NCI-H2196 treated with DMSO at 0.1 percent for 48 hours (cell line): ENCODE measurements at regions not wholly inside any gene's neighbourhood (a gene's known extent, or its start where the extent isn't known, plus 50 kb on each side); places are given as distances from the start of the nearest gene placed in this dataset.

Source experiments
- DNase-seq: peaks from one replicate; lab custom pipeline; 2025; ENCODE audit not compliant: unreplicated experiment; lab: John Stamatoyannopoulos, UW

DNA sequence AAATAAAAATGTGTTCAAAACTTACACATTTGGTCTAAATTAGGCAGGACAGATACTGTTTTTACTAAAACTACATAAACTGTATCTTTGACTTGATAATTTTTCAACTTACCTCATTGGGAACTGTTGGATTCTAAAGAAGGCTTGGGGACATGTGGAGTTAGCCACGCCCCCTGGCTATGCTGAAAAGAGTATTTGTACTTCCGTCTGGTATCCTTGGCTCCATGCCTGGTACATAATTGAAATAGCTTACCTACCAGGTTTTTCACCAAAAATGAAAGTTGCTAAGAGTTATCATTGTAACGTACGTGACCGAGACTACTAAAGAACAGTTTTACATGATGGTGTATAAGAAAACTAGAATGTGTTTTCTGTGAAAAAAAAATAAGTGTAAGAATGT lies 604.8 kb upstream of the IGFBP3 start:
- DNase-seq = no peak

DNA sequence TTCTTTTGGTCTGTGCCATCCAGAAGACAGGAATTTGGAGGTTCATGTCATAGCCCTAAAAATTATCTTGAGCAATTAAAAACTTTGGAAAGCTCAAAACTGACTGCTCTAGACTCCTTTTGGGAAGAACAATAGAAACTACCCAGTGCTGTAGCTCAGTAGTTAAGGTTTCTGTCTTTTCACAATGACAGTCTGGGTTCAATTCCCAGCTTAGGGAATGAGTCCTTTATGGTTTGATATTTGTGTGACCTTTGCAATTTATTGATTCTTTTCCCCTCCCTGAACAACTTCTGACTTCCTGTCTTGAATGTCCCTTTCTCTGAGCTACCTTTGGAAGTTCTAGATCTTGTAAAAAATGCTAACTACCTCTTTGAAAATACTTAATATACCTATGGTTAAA lies 603.3 kb upstream of the IGFBP3 start:
- no peak for DNase-seq

DNA sequence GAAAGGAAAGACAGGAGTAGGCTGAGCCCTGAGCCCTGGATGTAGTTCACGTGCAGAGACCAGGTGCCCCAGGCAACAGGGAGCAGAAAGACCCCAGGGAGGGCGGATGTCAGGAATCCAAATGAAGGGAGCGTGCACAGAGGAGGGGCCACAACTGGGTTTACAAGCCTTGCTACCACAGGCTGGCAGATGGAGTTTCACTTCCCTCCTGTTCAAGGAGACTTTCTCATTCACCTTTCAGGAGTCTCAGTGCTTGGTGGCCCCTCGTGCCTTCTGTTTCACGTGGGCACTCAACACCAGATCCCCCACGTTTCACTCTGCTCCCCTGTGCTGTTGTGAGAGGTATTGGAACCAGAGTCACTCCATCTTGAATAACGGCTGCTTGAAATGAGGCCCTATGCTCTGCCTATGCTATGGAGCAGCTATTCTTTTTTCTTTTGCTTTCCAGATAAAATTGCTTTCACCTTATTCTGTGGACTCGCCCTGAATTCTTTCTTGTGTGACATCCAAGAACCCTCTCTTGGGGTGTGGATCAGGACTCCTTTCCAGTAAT lies 601.4 kb upstream of the IGFBP3 start:
- no peak for DNase-seq

DNA sequence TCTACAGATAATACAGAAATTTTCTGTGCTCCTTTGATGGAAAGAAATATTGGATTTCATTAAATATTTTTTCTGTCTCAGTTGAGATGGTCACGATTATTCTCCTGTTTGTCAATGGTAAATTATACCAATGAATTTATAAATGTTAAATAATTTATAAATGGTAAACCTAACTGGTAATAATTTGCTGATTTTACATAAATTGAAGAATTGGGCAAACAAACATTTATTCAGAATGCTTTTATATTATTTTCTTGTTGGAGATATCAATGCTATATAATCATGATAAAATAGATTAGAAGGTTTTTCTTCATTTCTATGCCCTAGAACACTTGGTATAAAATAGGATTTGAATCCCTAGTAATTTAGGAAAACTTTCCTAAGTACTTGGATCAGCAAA lies 597.6 kb upstream of the IGFBP3 start:
- no peak for DNase-seq

DNA sequence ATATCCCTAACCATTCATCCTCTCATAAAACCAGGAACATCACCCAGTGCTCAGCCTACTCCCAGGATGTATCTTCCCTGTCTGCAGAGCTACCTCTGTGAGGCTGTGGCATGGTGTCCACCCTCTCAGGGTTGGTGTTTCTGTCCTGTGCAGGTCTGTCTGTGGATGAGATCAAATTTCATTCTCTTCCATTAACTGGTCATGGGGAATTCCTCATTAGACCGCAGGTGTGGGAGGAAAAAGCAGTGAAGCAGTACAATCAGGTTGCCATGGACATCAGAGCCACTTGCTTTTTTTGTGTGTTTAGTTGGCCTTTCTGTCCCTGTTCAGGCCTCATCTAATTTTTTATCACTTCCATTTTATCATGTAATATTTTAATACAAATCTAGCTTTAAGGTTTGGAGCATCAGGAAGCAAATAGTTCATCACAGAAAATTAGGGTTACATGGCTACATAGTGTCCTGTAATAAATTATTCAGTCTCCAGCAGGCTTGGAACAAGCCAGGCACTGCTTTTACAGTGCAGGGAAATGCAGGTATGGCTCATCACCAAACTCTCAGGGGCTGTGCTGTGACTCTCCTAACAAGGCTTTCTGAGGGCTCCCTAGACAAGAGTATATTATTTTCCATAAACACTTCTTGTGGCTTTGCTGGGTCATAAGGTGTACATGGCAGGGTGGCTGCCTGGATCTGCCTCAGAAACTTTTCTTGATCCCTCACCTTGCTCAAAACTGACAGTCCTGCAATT lies 594.9 kb upstream of the IGFBP3 start:
- DNase-seq = no peak

DNA sequence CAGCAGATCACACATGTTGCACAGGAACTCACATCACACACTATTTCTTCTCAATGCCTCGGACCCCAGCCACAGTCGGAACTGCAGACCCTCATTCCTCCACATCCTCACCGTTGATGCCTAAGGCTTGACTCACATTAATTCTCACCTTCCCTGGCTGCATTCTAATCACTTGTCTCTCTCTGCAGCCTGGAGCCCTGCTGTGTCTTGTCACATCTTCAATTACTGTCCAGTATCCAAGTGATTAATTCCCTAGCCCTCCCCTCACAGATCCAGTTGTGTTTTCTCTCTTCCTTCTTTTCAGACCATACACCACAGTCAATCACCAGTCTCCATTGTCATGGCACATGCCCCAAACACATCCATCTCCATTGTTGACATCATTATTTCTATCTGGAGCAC lies 592.4 kb upstream of the IGFBP3 start:
- no peak for DNase-seq

DNA sequence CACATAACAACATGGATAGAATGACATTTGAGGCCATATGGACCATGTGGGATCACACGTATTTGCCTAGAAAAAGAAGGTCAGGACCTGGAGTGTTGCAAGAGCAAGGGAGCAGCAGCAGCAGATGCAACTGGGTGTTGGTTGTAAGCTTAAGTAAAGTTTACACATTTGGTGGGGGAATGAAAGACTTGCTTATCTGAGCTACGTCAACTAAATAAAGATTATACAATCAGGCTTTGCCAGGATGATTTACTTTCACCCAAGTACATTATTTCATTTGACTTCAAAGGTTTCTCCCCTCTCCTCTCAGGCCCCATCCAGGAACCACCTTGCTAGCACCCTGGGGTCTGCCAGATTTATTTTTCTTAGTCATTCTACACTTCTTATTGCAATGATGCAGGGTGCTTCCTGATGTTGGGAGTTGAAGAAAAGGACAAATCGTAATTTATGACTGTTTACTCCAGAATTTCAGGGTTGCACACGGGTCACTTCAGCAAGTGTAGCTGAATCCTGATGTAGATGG lies 591.9 kb upstream of the IGFBP3 start:
- no peak for DNase-seq

DNA sequence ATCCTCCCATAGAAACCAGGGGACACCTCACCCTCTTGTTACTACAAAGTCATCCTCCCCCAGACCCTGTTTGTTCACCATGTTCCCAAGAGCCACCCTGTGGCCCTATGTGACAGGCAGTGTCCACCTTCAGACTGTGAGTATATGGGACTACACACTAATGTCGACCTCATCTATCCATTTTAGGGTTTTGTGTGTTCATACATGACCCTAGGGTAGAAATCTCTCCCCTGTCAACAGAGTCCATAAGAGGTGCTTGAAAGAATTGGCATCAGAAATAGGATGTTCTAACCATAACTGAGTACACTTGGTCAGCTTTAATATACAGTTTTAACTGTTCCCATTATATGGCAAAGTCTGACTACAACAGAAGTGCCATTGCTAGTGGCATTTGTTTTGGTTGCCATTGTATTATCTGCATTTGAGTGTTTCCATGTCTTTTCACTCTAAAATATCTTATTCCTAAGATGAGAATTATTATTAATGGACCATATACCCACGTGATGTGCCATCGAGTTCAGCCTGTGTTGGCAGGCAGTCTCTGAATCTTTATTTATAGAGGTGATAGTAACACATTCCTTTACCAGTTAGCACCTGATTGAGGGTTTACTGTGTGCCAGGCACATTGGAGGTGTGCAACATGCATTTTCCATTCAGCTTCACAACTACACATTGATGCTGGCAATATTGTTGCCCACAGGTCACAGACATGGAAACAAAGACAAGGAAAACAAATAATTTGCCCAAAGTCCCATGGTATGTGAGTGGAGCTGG lies 590.6 kb upstream of the IGFBP3 start:
- DNase-seq = no peak

DNA sequence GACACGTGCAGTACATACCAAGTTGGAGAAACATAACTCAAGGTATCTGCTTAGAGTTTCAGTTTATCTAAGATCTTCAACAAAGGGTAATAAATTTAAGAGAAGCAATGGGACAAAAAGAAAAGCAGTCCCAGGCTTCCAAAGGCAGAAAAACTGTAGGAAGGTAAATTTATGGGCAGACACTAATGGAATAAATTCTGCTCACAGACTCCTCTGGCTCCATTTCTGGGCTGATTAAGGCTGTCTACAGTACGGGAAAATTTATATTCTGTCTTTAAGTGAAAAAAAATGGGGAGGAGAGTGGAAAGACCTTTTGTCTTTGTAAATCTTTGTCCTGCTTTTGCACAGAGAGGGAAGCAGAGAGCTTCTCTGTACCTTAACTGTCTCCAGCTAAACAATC lies 587.5 kb upstream of the IGFBP3 start:
- DNase-seq = no peak

DNA sequence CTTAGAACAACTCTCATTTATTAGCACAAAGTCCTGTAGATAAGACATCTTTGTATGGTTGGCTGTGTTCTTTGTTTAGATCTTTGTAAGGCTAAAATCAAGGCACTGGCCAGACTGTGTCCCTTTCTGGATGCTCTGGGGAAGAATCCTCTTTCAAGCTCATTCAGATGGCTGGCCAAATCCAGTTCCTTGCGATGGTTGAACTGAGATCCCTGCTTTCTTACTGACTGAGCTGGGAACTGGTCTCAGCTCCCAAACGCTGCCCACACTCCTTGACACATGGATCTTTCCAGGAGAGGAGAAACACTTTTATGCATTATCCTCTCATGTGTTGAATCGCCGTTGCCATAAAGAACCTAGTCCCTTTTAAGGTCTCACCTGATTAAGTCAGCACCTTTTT lies 586.5 kb upstream of the IGFBP3 start:
- no peak for DNase-seq

DNA sequence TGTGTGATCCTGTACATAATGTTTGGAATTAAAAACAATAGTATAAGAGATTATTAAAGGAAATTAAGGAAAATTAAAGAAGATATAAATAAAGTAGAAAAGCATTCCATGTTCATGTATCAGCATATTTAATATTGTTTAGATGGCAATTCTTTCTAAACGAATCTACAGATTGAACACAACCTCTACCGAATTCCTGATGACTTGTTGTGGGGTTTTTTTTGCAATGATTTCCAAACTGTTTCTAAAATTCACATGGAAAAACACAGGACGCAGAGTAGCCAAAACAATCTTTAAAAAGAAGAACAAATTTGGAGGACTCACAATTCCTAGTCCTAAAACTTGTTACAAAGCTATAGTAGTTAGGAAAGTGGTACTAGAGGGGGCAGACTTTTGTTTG lies 573.4 kb upstream of the IGFBP3 start:
- DNase-seq = no peak

DNA sequence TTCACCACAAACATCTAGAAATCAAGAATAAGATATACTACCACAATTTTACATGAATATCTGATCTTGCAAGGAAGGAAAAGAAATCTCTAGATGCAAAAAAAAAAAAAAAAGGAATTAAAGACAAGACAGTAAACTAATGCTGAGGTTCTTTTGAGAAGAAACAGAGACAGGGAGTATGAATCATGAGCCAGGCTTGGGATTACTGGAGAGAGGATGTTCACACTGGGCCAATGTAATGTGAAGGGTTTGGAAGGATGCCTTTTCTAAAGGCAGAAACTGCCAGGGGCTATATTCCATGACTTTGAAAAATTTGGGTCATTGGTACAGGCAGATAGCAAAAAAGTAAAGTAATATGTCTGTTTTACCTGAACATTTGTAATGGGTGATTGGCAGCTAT lies 573.0 kb upstream of the IGFBP3 start:
- no peak for DNase-seq

DNA sequence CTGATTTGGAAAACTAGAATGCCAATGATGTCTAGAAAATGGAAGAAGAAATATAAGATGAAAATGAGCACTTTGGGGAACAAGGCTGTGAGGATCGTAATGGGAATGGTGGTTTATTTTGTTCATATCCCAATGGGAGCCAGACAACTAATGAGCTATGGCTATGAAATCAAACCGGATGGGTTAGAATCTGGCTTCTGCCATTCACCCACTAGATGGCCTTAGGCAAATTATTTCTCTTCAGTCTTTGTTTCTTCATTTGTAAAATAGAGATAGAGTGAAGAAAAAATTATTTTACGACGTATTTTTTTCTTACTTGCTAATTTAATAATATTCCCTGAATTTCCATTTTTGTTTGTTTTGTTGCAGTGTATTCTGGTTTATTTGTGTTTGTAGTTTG lies 572.1 kb upstream of the IGFBP3 start:
- no peak for DNase-seq

DNA sequence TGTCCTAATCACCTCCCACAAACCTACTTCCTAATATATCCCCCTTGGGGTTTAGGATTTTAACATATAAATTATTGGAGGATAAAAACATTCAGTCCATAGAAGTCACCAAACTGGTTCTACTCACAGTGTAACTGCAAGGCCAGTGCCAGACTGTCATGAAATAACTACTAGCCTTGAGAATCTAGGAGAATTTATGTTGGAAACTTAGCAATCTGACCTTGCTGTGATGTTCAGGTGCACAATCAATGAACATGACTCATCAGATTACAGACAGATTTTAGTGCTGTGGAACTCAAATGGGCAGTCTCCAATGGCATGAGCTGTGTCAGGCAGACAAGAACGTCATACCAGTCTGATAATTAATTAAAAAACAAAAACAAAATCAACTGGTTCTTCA lies 571.4 kb upstream of the IGFBP3 start:
- no peak for DNase-seq

DNA sequence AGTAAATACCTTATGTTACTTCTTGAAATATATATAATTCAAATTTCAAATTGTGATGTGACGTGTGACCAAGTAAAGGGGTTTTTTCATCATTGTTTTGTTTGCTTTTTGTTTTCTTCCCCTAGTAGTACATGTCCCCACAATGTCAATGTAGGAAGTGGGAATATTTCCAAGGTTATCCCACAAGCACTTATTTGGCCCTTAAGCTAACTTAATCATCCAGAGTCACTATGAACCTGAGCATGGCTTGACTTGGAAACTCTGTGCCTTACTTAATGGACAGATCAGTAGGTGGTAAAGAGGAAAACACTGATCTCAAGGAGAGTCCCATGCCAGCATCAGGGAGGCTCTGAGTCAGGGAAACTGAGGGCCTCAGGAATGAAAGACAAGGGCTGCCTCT lies 569.3 kb upstream of the IGFBP3 start:
- no peak for DNase-seq

DNA sequence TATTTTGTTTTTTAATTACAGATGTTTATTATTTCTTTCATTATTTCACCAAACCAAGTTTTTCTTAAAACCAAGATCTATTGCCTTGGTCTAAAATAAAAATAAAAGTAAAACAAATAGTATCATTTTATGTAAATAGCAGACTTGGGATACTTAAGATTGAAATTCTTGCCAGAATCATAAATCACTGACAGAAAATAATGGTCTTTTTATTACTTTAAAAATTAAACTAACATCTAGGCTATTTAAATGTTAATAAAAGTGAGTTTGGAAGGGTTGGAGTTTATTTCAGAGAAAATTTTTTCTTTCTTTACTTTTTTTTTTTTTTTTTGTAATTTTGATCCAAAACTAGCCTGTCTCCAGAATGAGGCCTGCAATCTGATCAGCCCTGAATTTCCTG lies 568.0 kb upstream of the IGFBP3 start:
- no peak for DNase-seq

DNA sequence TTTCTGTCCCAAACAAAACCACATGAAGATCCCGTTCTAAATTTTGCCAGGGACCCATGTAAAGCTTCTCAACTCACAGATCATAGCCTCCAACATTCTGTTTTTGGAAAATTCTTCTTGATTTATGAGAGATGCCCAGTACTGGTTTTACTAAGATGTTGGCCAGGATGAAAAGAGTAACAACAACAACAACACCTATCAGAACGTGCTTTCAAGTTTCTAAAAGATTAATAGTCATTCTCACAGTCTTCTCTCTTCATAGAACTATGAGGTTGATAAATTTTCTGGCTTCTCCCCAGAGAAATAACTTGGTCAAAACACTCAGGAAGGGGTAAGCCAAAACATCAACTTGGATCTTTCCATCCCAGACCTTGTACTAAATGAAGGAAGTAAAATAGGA lies 567.5 kb upstream of the IGFBP3 start:
- DNase-seq = no peak

DNA sequence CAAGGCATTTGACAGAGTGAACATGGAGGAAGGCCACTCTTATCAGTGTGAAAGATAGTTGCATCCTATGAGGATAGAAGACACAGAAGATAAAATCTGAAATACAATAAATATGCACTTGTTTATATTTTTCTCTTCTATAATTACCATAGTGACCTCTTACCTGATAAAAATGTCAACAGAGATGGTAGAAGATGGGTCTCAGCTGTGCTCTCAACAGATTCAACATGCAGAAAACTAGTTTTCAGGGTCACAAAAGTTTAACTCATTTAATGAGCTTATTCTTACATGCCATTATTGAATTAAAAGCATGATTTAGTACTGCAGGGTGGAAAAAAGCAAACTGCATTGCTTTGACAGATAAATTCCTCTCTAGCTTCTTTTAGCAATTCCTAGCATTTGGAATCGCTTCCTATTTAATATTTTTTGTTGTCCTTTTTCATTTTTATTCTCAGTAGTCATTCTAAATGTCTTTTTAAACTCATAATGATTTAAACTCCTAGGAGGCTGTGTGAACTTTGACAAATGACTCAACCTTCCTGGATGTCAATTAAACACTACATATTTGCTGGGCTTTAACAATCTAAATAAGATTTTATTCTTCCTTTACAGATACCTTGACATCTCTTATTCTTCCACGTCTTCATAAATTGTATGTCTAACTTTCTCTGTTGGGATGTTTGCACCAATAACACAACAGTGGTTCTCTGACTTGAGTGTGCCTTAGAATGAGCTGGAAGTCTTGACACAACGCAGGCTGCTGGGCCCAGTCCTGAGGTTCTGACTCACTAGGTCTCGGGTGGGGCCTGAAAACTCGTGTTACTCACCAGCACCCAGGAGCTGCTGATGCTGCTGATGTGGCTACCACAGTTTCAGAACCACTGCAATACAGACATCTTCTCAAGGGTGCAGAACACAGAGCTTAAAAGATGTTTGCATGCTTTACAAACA lies 565.5 kb upstream of the IGFBP3 start:
- no peak for DNase-seq

DNA sequence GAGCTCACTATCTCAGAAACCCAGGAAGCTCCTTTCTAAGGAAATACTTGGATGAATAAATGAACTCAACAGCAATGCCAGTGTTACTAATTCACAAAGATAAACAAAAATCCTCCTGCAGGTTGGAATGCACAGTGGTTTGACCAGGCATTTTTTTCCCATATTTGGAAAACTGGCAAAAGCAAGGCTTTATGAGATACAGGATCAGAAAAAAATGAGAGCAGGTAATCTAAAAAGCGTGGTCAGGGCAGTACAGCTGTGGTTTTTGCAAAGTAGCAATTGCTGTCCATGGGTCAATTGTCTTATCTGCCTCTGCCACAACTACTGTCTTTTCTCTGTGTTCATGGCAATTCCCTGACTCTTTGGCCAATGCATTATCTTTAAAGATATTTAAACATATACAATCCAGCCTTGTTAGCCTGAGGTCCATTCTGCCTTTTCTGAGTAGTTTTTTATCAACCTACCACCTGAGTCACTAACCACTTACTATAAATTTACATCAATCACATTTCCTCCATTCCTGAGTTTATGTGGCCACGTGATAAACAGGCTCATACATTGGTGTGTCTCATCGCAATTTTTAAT lies 564.5 kb upstream of the IGFBP3 start:
- no peak for DNase-seq

DNA sequence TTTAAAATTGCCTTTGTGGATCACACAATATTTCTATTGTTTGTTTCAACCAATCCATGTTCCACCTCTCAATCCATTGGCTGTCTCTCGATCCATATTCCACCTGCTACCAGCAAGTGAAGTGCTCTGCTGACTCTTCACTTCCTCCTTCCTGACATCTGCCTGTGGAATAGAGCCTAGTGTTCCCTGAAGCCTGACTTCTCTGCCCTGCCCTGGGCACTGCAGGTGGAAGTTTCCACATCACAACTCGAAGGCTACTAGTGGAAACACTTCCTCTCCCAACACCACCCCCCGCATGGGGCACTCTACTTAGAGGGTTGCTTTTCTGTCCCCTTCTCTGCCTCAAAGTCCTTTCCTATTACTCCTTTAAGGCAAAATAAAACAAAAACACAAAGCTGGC lies 563.8 kb upstream of the IGFBP3 start:
- no peak for DNase-seq

DNA sequence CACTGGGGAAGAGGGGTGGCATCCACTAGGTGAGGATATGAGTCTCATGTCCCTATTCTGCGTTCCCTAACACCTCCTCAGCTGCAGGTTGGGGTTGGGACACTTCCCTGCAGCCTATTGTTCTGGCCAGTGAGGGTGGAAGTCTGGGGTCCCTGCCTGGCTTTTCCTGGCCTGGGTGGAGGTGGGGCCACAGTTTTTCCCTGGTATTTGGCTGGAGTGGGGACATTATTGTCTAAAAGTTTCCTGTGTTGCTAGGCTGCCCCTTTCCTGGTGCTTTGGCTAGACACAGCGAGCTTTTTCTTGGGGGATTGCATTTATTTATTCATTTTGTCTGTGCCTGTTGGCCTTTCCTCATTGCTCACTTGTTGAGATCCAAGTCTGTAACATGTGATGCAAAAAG lies 559.5 kb upstream of the IGFBP3 start:
- DNase-seq = no peak
